Umbilical cord (tissue), 1 donor: ENCODE measurements at regions not wholly inside any gene's neighbourhood (a gene's known extent, or its start where the extent isn't known, plus 50 kb on each side); places are given as distances from the start of the nearest gene placed in this dataset.

Source experiments
- DNase-seq: peaks from one replicate; pipeline ENCODE4 v3.0.0-alpha.2; 2015; ENCODE audit warnings: low spot score

- no peak for DNase-seq
Measured at GRCh38 chr10:107477266-107477665, 312.8 kb upstream of the SORCS1 start.

- peak; percentile 62 for DNase-seq
Measured at GRCh38 chr10:107476408-107476807, 311.9 kb upstream of the SORCS1 start.

GRCh38 chr10:107474650-107475049 lies 310.1 kb upstream of the SORCS1 start:
- no peak for DNase-seq

GRCh38 chr10:107473225-107473624 lies 308.7 kb upstream of the SORCS1 start:
- DNase-seq, result no peak

GRCh38 chr10:107471911-107472310 lies 307.4 kb upstream of the SORCS1 start:
- no peak for DNase-seq

- no peak for DNase-seq
Measured at GRCh38 chr10:107453561-107453960, 289.1 kb upstream of the SORCS1 start.

GRCh38 chr10:107451047-107451446 lies 286.5 kb upstream of the SORCS1 start:
- no peak for DNase-seq

GRCh38 chr10:107450056-107450455 lies 285.6 kb upstream of the SORCS1 start:
- DNase-seq, result no peak

GRCh38 chr10:107444443-107444842 lies 279.9 kb upstream of the SORCS1 start:
- DNase-seq, result no peak

- no peak for DNase-seq
Measured at GRCh38 chr10:107443813-107444212, 279.3 kb upstream of the SORCS1 start.

- no peak for DNase-seq
Measured at GRCh38 chr10:107443326-107443725, 278.8 kb upstream of the SORCS1 start.

- peak; percentile 17 for DNase-seq
Measured at GRCh38 chr10:107442035-107442505, 277.6 kb upstream of the SORCS1 start.

GRCh38 chr10:107440741-107441140 lies 276.2 kb upstream of the SORCS1 start:
- no peak for DNase-seq

GRCh38 chr10:107437921-107438320 lies 273.4 kb upstream of the SORCS1 start:
- no peak for DNase-seq

- DNase-seq, result no peak
Measured at GRCh38 chr10:107436568-107436967, 272.1 kb upstream of the SORCS1 start.

- no peak for DNase-seq
Measured at GRCh38 chr10:107434854-107435253, 270.3 kb upstream of the SORCS1 start.

GRCh38 chr10:107434201-107434600 lies 269.7 kb upstream of the SORCS1 start:
- DNase-seq, result no peak

GRCh38 chr10:107433605-107434004 lies 269.1 kb upstream of the SORCS1 start:
- DNase-seq, result no peak

- DNase-seq, result no peak
Measured at GRCh38 chr10:107430446-107430845, 265.9 kb upstream of the SORCS1 start.

GRCh38 chr10:107427016-107427415 lies 262.5 kb upstream of the SORCS1 start:
- no peak for DNase-seq

- DNase-seq, result peak; percentile 72
Measured at GRCh38 chr10:107425931-107426553, 261.5 kb upstream of the SORCS1 start.

GRCh38 chr10:107424628-107425027 lies 260.1 kb upstream of the SORCS1 start:
- no peak for DNase-seq

- no peak for DNase-seq
Measured at GRCh38 chr10:107423903-107424302, 259.4 kb upstream of the SORCS1 start.

GRCh38 chr10:107422681-107423080 lies 258.2 kb upstream of the SORCS1 start:
- no peak for DNase-seq
